Cardiac fibroblast (primary cell): ENCODE measurements at regions not wholly inside any gene's neighbourhood (a gene's known extent, or its start where the extent isn't known, plus 50 kb on each side); places are given as distances from the start of the nearest gene placed in this dataset.

ENCODE experiments used
- DNase-seq, 2 donors: peaks; one replicate each; pipeline versions ENCODE4 v3.0.0 to v3.0.0-alpha.2; 2010; ENCODE audit warnings: low read depth in 2 of 2
- H3K4me3 ChIP-seq, 2 donors: replicated peaks in 1 of 2; 1 replicate in 1 of 2; 2 replicates in 1 of 2; pipeline ENCODE4 v1.5.1; 2011; ENCODE audit warnings: low read depth in 2 of 2, low read length in 2 of 2, mild to moderate bottlenecking in 2 of 2, moderate library complexity in 1 of 2
- CTCF ChIP-seq: IDR thresholded peaks from one replicate; pipeline ENCODE4 v1.5.1; 2011; ENCODE audit warnings: low read depth, mild to moderate bottlenecking, low read length, inconsistent platforms

GRCh38 chr11:69419662-69420395 is 61.6 kb upstream of the LINC01488 start:
- no peak overlapping the region for H3K4me3 ChIP-seq
- no peak for TF ChIP-seq CTCF
- peak in 1 of 2 donors; percentile 13 for DNase-seq

- DNase-seq = no peak
Observed at GRCh38 chr11:69422645-69423044, 58.8 kb upstream of the LINC01488 start.

GRCh38 chr11:69423181-69423580 is 58.3 kb upstream of the LINC01488 start:
- no peak for TF ChIP-seq CTCF
- no peak for DNase-seq
- H3K4me3 ChIP-seq = no peak overlapping the region

More at GRCh38 chr11:69422645-69423044, 58.8 kb upstream of the LINC01488 start:
- H3K4me3 ChIP-seq = no peak overlapping the region
- TF ChIP-seq CTCF = no peak

- no peak for TF ChIP-seq CTCF
- DNase-seq = no peak
Observed at GRCh38 chr11:69423611-69424385, 57.7 kb upstream of the LINC01488 start.

GRCh38 chr11:69424748-69425147 is 56.7 kb upstream of the LINC01488 start:
- H3K4me3 ChIP-seq = no peak overlapping the region
- no peak for DNase-seq
- no peak for TF ChIP-seq CTCF

More at GRCh38 chr11:69423611-69424385, 57.7 kb upstream of the LINC01488 start:
- no peak overlapping the region for H3K4me3 ChIP-seq

- DNase-seq = no peak
- no peak for TF ChIP-seq CTCF
- no peak overlapping the region for H3K4me3 ChIP-seq
Observed at GRCh38 chr11:69425444-69425843, 56.0 kb upstream of the LINC01488 start.
